ENCODE measurements at regions not wholly inside any gene's neighbourhood (a gene's known extent, or its start where the extent isn't known, plus 50 kb on each side); places are given as distances from the start of the nearest gene placed in this dataset.
"Not testable (repeated sequence)": the region's sequence is repeated elsewhere in the genome, so short reads cannot be mapped to it uniquely, and the experiment has no call there.

GRCh38 chr17:52883907-52884491 is 725.5 kb upstream of the CA10 start:
- DNase-seq: not testable (repeated sequence)

GRCh38 chr17:52846767-52847166 is 688.3 kb upstream of the CA10 start:
- not testable (repeated sequence) for DNase-seq

GRCh38 chr17:52841971-52842370 is 683.5 kb upstream of the CA10 start:
- no peak for DNase-seq

- no peak for DNase-seq
Observed at GRCh38 chr17:52837492-52837891, 679.0 kb upstream of the CA10 start.

- DNase-seq: no peak
Observed at GRCh38 chr17:52831536-52831935, 673.0 kb upstream of the CA10 start.

- no peak for DNase-seq
Observed at GRCh38 chr17:52828621-52829020, 670.1 kb upstream of the CA10 start.

GRCh38 chr17:52827526-52827925 is 669.0 kb upstream of the CA10 start:
- no peak for DNase-seq

GRCh38 chr17:52824542-52824941 is 666.0 kb upstream of the CA10 start:
- no peak for DNase-seq

GRCh38 chr17:52823155-52823554 is 664.6 kb upstream of the CA10 start:
- DNase-seq: no peak

- DNase-seq: no peak
Observed at GRCh38 chr17:52790359-52790955, 631.9 kb upstream of the CA10 start.

GRCh38 chr17:52789829-52790228 is 631.3 kb upstream of the CA10 start:
- DNase-seq: no peak

- DNase-seq: no peak
Observed at GRCh38 chr17:52776234-52776633, 617.7 kb upstream of the CA10 start.

GRCh38 chr17:52762794-52763167 is 604.3 kb upstream of the CA10 start:
- no peak for DNase-seq

- DNase-seq: no peak
Observed at GRCh38 chr17:52762147-52762793, 603.8 kb upstream of the CA10 start.

- no peak for DNase-seq
Observed at GRCh38 chr17:52759864-52760263, 601.4 kb upstream of the CA10 start.

GRCh38 chr17:52758481-52758880 is 600.0 kb upstream of the CA10 start:
- no peak for DNase-seq

- no peak for DNase-seq
Observed at GRCh38 chr17:52756746-52757145, 598.2 kb upstream of the CA10 start.

GRCh38 chr17:52754838-52755237 is 596.3 kb upstream of the CA10 start:
- DNase-seq: no peak

- DNase-seq: no peak
Observed at GRCh38 chr17:52751051-52751450, 592.5 kb upstream of the CA10 start.

- no peak for DNase-seq
Observed at GRCh38 chr17:52744179-52744578, 585.7 kb upstream of the CA10 start.

- DNase-seq: no peak
Observed at GRCh38 chr17:52740006-52740405, 581.5 kb upstream of the CA10 start.

- DNase-seq: no peak
Observed at GRCh38 chr17:52738791-52739190, 580.3 kb upstream of the CA10 start.

- DNase-seq: no peak
Observed at GRCh38 chr17:52737071-52737470, 578.6 kb upstream of the CA10 start.

GRCh38 chr17:52732841-52733240 is 574.3 kb upstream of the CA10 start:
- no peak for DNase-seq

- DNase-seq: no peak
Observed at GRCh38 chr17:52724578-52724977, 566.1 kb upstream of the CA10 start.

Measured in inflammatory macrophage (primary cell).